ENCODE measurements at regions not wholly inside any gene's neighbourhood (a gene's known extent, or its start where the extent isn't known, plus 50 kb on each side); places are given as distances from the start of the nearest gene placed in this dataset.
"Not testable (repeated sequence)": the region's sequence is repeated elsewhere in the genome, so short reads cannot be mapped to it uniquely, and the experiment has no call there.

GRCh38 chr4:111334361-111334760 is 711.5 kb upstream of the PITX2 start:
- TF ChIP-seq POLR2A (IDR thresholded peaks at IDR 0.05) (no peak), CTCF (IDR thresholded peaks at IDR 0.05 in 4 of 5, conservative IDR thresholded peaks at IDR 0.05 in 1 of 5) (no peak)
- H3K36me3 ChIP-seq, result no peaks in the 10 kb centered on the region
- in situ Hi-C loops (cut with MboI; ENCODE audit: low sequenced_read_pairs in 4 of 4) (no loop called here), intact Hi-C loops (cut with DNase I; ENCODE audit: low total_unique reads) (no loop called here)
- no peaks in the 10 kb centered on the region for H3K4me1 ChIP-seq
- ATAC-seq (no peak), DNase-seq (no peak)
- H3K27me3 ChIP-seq, result no peaks in the 10 kb centered on the region
- no peaks in the 10 kb centered on the region for H3K9me3 ChIP-seq
- H3K4me3 ChIP-seq, result no peak overlapping the region
- no peak overlapping the region for H3K27ac ChIP-seq

DNA sequence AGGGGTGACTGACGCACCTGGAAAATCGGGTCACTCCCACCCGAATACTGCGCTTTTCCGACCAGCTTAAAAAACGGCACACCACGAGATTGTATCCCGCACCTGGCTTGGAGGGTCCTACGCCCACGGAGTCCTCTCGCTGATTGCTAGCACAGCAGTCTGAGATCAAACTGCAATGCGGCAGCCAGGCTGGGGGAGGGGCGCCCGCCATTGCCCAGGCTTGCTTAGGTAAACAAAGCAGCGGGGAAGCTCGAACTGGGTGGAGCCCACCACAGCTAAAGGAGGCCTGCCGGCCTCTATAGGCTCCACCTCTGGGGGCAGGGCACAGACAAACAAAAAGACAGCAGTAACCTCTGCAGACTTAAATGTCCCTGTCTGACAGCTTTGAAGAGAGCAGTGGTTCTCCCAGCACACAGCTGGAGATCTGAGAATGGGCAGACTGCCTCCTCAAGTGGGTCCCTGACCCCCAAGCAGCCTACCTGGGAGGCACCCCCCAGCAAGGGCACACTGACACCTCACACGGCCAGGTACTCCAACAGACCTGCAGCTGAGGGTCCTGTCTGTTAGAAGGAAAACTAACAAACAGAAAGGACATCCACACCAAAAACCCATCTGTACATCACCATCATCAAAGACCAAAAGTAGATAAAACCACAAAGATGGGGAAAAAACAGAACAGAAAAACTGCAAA is 714.5 kb upstream of the PITX2 start:
- in situ Hi-C loops (cut with MboI; ENCODE audit: low sequenced_read_pairs in 4 of 4); ATAC-seq; intact Hi-C loops (cut with DNase I; ENCODE audit: low total_unique reads); H3K9me3 ChIP-seq; H3K27me3 ChIP-seq; H3K36me3 ChIP-seq; H3K4me1 ChIP-seq; H3K4me3 ChIP-seq; H3K27ac ChIP-seq; DNase-seq: not testable (repeated sequence)

- TF ChIP-seq CTCF (IDR thresholded peaks at IDR 0.05 in 4 of 5, conservative IDR thresholded peaks at IDR 0.05 in 1 of 5) (no peak), POLR2A (IDR thresholded peaks at IDR 0.05) (no peak)
- intact Hi-C loops (cut with DNase I; ENCODE audit: low total_unique reads), result no loop called here
- ATAC-seq (no peak), DNase-seq (no peak)
- Histone ChIP-seq H3K9me3 (no peaks in the 10 kb centered on the region), H3K4me3 (no peak overlapping the region), H3K36me3 (no peaks in the 10 kb centered on the region), H3K27ac (no peak overlapping the region), H3K27me3 (no peaks in the 10 kb centered on the region), H3K4me1 (no peaks in the 10 kb centered on the region)
- in situ Hi-C loops (cut with MboI; ENCODE audit: low sequenced_read_pairs in 4 of 4), result no loop called here
Measured at GRCh38 chr4:111359602-111360001, 736.7 kb upstream of the PITX2 start.

DNA sequence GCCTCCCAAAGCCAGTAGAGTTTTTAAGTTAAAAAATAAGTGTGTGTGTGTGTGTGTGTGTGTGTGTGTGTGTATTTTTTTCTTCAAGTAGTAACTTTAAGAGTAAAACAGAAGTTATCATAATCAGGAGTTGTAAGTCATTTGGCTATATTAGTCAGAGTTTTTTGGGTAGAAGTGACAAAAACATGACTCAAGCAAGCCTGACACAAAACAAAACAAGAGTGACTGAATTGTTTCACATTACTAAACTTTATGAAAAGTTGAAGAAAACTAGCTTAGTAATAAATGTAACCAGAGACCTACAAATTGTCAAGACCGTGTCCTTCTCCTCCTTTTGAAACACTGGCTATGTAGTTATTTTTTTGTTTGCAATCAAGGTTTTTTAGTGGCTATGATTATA is 738.0 kb upstream of the PITX2 start:
- Histone ChIP-seq H3K4me3 (no peak overlapping the region), H3K9me3 (no peaks in the 10 kb centered on the region), H3K36me3 (no peaks in the 10 kb centered on the region), H3K27ac (no peak overlapping the region), H3K4me1 (no peaks in the 10 kb centered on the region), H3K27me3 (no peaks in the 10 kb centered on the region)
- no peak for DNase-seq
- in situ Hi-C loops (cut with MboI; ENCODE audit: low sequenced_read_pairs in 4 of 4) (no loop called here), intact Hi-C loops (cut with DNase I; ENCODE audit: low total_unique reads) (no loop called here)
- no peak for ATAC-seq
- TF ChIP-seq POLR2A (IDR thresholded peaks at IDR 0.05), result no peak
- TF ChIP-seq CTCF (IDR thresholded peaks at IDR 0.05 in 4 of 5, conservative IDR thresholded peaks at IDR 0.05 in 1 of 5), result no peak

- intact Hi-C loops (cut with DNase I; ENCODE audit: low total_unique reads), result no loop called here
- Histone ChIP-seq H3K27me3 (no peaks in the 10 kb centered on the region), H3K27ac (no peak overlapping the region), H3K36me3 (no peaks in the 10 kb centered on the region), H3K4me1 (no peaks in the 10 kb centered on the region), H3K9me3 (no peaks in the 10 kb centered on the region), H3K4me3 (no peak overlapping the region)
- peak in 1 of 2 donors; percentile 14 for DNase-seq
- no peak for ATAC-seq
- in situ Hi-C loops (cut with MboI; ENCODE audit: low sequenced_read_pairs in 4 of 4), result no loop called here
- TF ChIP-seq CTCF (IDR thresholded peaks at IDR 0.05 in 4 of 5, conservative IDR thresholded peaks at IDR 0.05 in 1 of 5) (no peak), POLR2A (IDR thresholded peaks at IDR 0.05) (no peak)
Measured at GRCh38 chr4:111362941-111363361, 740.1 kb upstream of the PITX2 start.

DNA sequence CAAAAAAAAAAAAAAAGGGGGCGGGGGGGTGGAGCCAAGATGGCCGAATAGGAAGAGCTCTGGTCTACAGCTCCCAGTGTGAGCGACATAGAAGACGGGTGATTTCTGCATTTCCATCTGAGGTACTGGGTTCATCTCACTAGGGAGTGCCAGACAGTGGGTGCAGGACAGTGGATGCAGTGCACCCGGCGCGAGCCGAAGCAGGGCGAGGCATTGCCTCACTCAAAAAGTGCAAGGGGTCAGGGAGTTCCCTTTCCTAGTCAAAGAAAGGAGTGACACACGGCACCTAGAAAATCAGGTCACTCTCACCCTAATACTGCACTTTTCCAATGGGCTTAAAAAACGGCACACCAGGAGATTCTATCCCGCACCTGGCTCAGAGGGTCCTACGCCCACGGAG is 755.0 kb upstream of the PITX2 start:
- not testable (repeated sequence) for DNase-seq, H3K36me3 ChIP-seq

More for the DNA sequence above, 755.0 kb upstream of the PITX2 start:
- ATAC-seq; H3K4me1 ChIP-seq; H3K27ac ChIP-seq; H3K9me3 ChIP-seq; H3K4me3 ChIP-seq; H3K27me3 ChIP-seq; in situ Hi-C loops (cut with MboI; ENCODE audit: low sequenced_read_pairs in 4 of 4); intact Hi-C loops (cut with DNase I; ENCODE audit: low total_unique reads): not testable (repeated sequence)
